Lung microvascular endothelial cell (primary cell): ENCODE measurements at regions not wholly inside any gene's neighbourhood (a gene's known extent, or its start where the extent isn't known, plus 50 kb on each side); places are given as distances from the start of the nearest gene placed in this dataset.
"Not testable (repeated sequence)": the region's sequence is repeated elsewhere in the genome, so short reads cannot be mapped to it uniquely, and the experiment has no call there.

Experiments used
- DNase-seq, 2 donors: peaks; one replicate each; pipeline versions ENCODE4 v3.0.0 to v3.0.0-alpha.2; 2010; ENCODE audit warnings: low read depth in 2 of 2

- DNase-seq, result not testable (repeated sequence)
These were observed 93.2 kb upstream of the RPH3AL start, which contains the start of gene RFLNB for GRCh38 chr17:445839-446238. Gene RFLNB, minus strand, starts transcription at chr17:445939.

DNA sequence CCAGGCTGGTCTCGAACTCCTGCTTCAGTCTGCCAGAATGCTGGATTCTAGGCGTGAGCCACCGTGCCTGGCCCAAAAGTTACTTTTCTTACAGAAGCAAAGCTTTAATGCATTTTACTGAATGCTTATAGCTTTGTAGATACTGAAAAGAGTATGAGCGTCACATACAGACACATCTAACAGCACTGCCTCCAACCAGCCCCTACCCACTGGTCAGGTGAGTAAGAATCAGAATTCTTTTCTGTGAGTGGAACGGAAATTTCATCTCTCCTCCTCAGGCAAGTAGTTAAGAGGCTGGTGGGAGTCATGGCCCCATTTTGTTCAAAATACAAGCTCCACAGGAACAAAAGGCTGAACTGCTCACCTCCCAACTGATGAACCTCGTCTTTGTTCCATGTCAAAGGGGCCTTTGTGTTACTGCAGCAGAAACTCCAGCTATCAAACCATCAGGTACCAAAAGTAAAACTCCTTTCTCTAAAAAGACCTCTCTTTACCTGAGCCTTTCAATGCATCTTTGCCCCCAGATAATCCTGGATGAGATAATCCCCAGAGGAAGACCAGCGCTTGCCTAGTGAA lies 92.4 kb upstream of the RPH3AL start:
- no peak for DNase-seq

GRCh38 chr17:443109-443508 lies 90.5 kb upstream of the RPH3AL start:
- DNase-seq, result no peak

GRCh38 chr17:441155-441950 lies 88.7 kb upstream of the RPH3AL start:
- DNase-seq, result no peak

DNA sequence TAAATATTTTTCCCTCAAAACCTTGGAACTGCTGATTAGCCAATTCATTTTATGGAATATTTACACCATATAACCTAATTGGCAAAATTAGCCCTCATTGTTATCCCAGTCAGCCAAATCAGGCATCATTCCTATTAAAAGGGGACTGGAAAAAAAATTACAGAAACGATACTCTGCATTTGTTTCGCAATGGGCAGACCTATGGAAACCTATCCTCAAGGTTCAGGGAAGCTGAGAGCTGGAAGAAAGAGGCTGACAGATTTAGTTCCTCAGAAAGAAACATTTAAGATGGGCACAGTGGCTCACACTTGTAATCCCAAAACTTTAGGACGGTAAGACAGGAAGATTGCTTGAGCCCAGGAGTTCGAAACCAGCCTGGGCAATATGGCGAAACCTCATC lies 85.6 kb upstream of the RPH3AL start:
- DNase-seq, result no peak

- no peak for DNase-seq
These were observed 84.9 kb upstream of the RPH3AL start for GRCh38 chr17:437545-437944.

DNA sequence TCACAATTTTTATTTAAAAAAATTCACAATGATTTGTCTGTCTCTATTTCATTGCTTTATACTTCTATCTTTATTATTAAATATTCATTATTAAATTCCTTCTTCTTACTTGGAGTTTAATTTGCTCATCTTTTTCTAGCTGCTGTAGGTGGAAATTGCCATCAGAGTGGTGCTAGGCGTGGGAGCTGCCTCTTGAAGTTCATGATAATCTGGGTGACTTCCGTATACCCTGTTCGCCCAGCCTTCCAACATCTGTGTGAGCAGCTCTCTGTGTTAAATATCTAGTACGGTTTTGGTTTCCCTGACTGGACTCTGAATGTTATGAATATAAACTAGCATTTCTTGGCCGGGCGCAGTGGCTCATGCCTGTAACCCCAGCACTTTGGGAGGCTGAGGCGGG lies 84.0 kb upstream of the RPH3AL start:
- no peak for DNase-seq

GRCh38 chr17:432471-432870 lies 79.9 kb upstream of the RPH3AL start:
- not testable (repeated sequence) for DNase-seq

- no peak for DNase-seq
These were observed 78.9 kb upstream of the RPH3AL start for GRCh38 chr17:431494-431893.

GRCh38 chr17:429589-429988 lies 77.0 kb upstream of the RPH3AL start:
- DNase-seq, result no peak

GRCh38 chr17:428414-428813 lies 75.8 kb upstream of the RPH3AL start:
- no peak for DNase-seq

- DNase-seq, result no peak
These were observed 75.3 kb upstream of the RPH3AL start for GRCh38 chr17:427891-428290.

DNA sequence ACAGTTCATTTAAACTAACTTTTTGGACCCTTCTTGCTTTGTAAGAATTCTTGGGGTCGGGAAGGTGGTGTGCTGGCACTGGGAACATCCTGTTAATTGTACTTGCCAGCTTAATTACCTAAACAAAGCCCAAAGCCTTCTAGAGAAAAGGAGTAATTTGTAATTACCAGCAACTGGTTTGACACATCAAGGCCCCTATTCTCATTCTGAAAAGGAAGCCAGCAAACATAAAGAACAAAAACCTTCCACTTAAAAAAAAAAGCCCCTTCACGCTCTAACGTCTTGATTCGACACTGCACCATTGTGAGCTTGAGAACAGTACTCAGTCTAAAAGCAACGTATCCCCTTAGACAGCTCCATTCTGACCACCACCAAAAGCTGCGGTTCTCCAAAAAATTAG lies 74.7 kb upstream of the RPH3AL start:
- DNase-seq, result no peak

DNA sequence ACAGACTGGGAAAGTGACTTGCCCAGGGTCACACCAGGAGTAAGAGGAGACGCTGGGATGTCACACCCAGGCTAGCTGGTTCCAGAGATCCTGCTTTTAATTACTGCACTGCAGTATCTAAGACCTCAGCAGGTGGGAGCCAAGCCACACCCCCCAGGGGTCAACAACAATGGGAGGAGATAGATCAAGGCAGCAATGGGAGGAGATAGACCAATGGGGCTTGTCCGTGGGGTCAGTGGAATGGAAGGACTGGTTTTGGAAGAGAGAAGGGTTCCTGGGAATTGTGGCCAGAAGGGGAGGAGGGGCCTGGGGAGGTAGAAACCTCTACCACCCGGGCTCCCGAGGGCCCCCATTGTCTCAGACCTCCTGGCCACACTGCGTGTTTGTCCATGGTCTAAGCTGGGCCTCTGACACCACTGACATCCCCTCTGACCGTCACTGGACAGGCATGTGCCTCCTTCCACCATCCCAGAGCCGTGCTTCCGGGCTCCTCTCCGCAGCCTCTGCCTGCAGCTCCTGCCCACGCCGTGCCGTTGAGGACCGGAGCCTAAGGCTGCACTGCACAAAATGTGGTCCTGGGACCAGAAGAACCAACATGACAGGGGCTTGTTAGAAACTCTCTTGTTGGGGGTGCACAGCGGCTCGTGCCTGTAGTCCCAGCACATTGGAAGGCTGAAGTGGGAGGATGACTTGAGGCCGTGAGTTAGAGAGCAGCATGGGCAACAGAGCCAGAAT lies 69.8 kb upstream of the RPH3AL start:
- DNase-seq, result no peak

- DNase-seq, result no peak
These were observed 68.0 kb upstream of the RPH3AL start for GRCh38 chr17:420479-421175.

DNA sequence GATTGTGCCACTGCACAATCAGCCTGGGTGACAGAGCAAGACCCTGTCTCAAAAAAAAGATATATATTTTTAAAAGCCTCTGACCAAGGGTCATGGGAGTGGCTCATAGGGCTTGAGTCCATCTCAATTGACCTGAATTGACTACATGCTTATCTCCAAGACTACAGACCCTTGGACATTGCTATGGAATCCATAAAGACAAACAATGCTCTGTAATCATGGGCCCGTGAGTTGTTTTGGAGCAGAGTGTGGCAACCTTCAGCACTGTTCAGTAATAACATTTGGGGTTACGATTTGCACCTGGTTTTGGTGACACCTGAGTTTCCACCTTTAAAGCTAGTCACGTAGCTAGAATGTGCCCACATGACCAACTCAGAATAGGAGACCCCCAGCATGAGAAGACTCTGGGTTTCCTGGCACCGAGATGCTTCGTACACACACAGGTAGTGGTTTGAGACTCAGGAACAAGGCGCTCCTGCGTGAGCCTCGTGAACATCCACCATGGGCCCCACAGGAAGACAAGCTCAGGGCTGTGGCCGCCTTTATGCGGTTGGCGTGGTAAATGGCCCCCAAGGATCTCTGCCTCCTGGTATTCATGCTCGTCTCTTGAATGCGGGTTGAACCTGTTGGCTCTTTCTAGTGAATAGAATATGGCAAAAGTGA lies 66.6 kb upstream of the RPH3AL start:
- no peak for DNase-seq

DNA sequence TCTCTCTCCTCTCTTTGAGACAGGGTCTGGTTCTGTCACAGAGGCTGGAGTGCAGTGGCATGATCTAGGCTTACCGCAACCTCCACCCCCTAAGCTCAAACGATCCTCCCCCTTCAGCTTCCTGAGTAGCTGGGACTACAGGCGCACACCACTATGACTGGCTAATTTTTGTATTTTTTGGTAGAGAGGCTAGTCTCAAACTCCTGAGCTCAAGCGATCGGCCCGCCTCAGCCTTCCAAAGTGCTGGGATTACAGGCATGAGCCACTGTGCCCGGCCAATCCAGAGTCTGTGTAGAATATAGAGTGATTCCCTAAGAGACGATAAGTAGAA lies 65.8 kb upstream of the RPH3AL start:
- no peak for DNase-seq

- DNase-seq, result no peak
These were observed 65.2 kb upstream of the RPH3AL start for GRCh38 chr17:417691-418420.

DNA sequence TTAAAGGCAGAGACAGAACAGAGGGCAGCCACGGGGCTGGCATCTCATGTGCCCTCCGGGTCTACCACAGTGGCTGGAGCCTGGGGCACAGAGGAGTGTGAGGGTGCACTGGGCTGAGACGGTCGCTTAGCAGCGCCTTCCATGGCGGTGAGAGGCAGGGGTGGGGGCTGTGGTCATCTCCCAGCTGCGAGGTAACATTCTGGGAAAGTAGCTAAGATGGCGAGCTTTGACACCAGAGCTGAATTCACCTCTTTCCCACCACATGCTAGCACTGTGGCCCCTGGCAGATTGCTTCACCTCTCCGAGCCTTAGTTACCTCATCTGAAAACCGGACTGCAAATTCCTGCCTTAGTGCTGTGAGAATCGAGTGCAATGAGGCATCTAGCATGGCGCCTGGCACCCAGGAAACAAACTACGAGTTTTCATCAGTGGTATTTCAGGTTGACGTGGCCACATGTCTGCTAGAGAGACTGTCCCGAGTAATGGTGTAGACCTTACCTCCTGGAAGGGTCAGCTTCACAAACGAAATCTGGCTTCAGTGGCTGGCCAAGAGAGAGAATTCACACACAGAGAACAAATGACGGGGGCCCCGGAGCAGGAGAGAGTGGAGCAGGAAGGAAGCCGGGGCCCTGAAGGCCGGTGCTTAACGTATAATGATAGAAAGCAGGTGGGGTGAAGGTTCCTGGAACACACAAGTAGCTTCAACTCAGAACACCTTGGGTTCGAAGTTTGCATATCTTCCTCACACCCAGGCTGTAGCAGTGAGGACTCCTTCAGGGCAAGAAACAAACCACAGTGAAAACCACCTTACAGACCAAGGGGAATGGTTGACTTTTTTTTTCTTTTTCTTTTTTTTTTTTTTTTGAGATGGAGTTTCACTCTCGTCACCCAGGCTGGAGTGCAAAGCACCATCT lies 63.9 kb upstream of the RPH3AL start:
- no peak for DNase-seq
